Keratinocyte (primary cell): ENCODE measurements at regions not wholly inside any gene's neighbourhood (a gene's known extent, or its start where the extent isn't known, plus 50 kb on each side); places are given as distances from the start of the nearest gene placed in this dataset.

ENCODE experiments used
- DNase-seq: peaks from one replicate; pipeline ENCODE4 v3.0.0-alpha.2; 2011; ENCODE audit warnings: low read depth, missing footprints, low spot score
- FAIRE-seq: peaks from 2 replicates; lab custom pipeline; 2011; peaks lifted over from hg19 to GRCh38; lab: Jason Lieb, UNC
- H2AFZ ChIP-seq: 2 replicates; pipeline ENCODE4 v1.6.0; 2012; ENCODE audit warnings: low read length, control low read depth, inconsistent platforms; ENCODE audit not compliant: control insufficient read depth
- H3K27ac ChIP-seq: 2 replicates; pipeline ENCODE4 v1.5.1; 2011; ENCODE audit warnings: low read length; ENCODE audit not compliant: control insufficient read depth, insufficient read depth
- H3K27me3 ChIP-seq: 3 replicates; pipeline ENCODE4 v1.6.0; 2011; ENCODE audit warnings: low read length; ENCODE audit not compliant: control insufficient read depth, insufficient read depth; ENCODE audit errors: extremely low read depth
- H3K36me3 ChIP-seq, 2 experiments: 2 replicates in 1 of 2; 3 replicates in 1 of 2; pipeline ENCODE4 v1.5.1; 2011; ENCODE audit warnings: low read length in 2 of 2, mild to moderate bottlenecking in 1 of 2; ENCODE audit not compliant: control insufficient read depth in 2 of 2, insufficient read depth in 2 of 2; ENCODE audit errors: extremely low read depth in 1 of 2
- H3K4me1 ChIP-seq: 3 replicates; pipeline ENCODE4 v1.5.1; 2011; ENCODE audit warnings: low read length; ENCODE audit not compliant: control insufficient read depth, insufficient read depth; ENCODE audit errors: extremely low read depth
- H3K4me2 ChIP-seq: 3 replicates; pipeline ENCODE4 v1.6.0; 2011; ENCODE audit warnings: low read depth, low read length; ENCODE audit not compliant: control insufficient read depth, insufficient read depth; ENCODE audit errors: extremely low read depth
- H3K4me3 ChIP-seq, 3 experiments: fragments of 200-600 bp in 1 of 3; sonication (generic) in 1 of 3; 2 replicates in 2 of 3; 3 replicates in 1 of 3; pipeline ENCODE4 v1.5.1; 2011 to 2016; ENCODE audit warnings: low read length in 3 of 3, mild to moderate bottlenecking in 3 of 3, control low read depth in 2 of 3, inconsistent platforms in 1 of 3, low read depth in 1 of 3, mixed read lengths in 1 of 3, mixed run types in 1 of 3, moderate library complexity in 1 of 3; ENCODE audit not compliant: control insufficient read depth in 2 of 3, insufficient read depth in 2 of 3; ENCODE audit errors: extremely low read depth in 1 of 3
- H3K79me2 ChIP-seq: 2 replicates; pipeline ENCODE4 v1.6.0; 2012; ENCODE audit warnings: low read length; ENCODE audit not compliant: control insufficient read depth, insufficient read depth
- H3K9ac ChIP-seq: 3 replicates; pipeline ENCODE4 v1.6.0; 2011; ENCODE audit warnings: low read length; ENCODE audit not compliant: control insufficient read depth, insufficient read depth; ENCODE audit errors: extremely low read depth
- H3K9me1 ChIP-seq: 3 replicates; pipeline ENCODE4 v1.6.0; 2011; ENCODE audit warnings: low read length; ENCODE audit not compliant: control insufficient read depth, insufficient read depth; ENCODE audit errors: extremely low read depth
- H3K9me3 ChIP-seq: 2 replicates; pipeline ENCODE4 v1.5.1; 2012; ENCODE audit warnings: low read depth, low read length; ENCODE audit not compliant: control insufficient read depth
- H4K20me1 ChIP-seq: 3 replicates; pipeline ENCODE4 v1.6.0; 2011; ENCODE audit warnings: low read length; ENCODE audit not compliant: control insufficient read depth, insufficient read depth; ENCODE audit errors: extremely low read depth
- EZH2 ChIP-seq: IDR thresholded peaks from one replicate; pipeline ENCODE4 v1.6.1; 2012; ENCODE audit warnings: inconsistent platforms, mild to moderate bottlenecking, low read length, moderate library complexity
- dilution Hi-C: fragments of 300-500 bp; cut with MboI; formaldehyde crosslinking; loops from one replicate; pipeline ENCODE4 v1.7.0; 2020; ENCODE audit warnings: low sequenced_read_pairs; ENCODE audit not compliant: extremely low pct_ligation_motif_present
- TF ChIP-seq, protein P1 (sequence below), 3 experiments: IDR thresholded peaks in 1 of 3; conservative IDR thresholded peaks in 1 of 3; optimal IDR thresholded peaks in 1 of 3; 2 replicates in 2 of 3; 3 replicates in 1 of 3; pipeline versions ENCODE3 to v1.5.1; 2011; ENCODE audit warnings: low read length in 3 of 3, mild to moderate bottlenecking in 3 of 3, moderate library complexity in 2 of 3, control low read depth in 1 of 3, inconsistent platforms in 1 of 3; ENCODE audit not compliant: insufficient read depth in 2 of 3; ENCODE audit errors: extremely low read depth in 1 of 3

DNA sequence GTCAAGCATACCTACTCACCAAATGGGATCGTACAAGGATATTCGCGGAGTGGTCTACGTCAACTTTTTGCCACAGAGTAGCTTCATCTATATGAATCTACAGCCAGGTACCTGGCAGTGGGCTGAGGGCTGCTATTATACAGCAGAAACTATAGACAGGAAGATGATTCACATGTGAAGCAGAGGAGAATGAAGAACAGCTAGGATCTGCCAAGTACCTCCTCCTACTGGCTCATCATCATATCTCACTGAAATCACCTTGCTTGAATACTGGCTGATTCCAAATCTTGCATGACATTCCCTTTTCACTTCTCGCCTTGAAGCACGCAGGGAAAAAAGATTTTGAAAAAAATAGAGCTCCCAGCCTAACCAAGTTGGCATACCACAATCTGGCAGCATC is 488.7 kb upstream of the NRSN1 start:
- H4K20me1 ChIP-seq, result no peaks in the 10 kb centered on the region
- no peaks in the 10 kb centered on the region for H3K4me1 ChIP-seq
- TF ChIP-seq, protein P1, sequence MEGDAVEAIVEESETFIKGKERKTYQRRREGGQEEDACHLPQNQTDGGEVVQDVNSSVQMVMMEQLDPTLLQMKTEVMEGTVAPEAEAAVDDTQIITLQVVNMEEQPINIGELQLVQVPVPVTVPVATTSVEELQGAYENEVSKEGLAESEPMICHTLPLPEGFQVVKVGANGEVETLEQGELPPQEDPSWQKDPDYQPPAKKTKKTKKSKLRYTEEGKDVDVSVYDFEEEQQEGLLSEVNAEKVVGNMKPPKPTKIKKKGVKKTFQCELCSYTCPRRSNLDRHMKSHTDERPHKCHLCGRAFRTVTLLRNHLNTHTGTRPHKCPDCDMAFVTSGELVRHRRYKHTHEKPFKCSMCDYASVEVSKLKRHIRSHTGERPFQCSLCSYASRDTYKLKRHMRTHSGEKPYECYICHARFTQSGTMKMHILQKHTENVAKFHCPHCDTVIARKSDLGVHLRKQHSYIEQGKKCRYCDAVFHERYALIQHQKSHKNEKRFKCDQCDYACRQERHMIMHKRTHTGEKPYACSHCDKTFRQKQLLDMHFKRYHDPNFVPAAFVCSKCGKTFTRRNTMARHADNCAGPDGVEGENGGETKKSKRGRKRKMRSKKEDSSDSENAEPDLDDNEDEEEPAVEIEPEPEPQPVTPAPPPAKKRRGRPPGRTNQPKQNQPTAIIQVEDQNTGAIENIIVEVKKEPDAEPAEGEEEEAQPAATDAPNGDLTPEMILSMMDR (optimal IDR thresholded peaks at IDR 0.05 in 1 of 3, IDR thresholded peaks at IDR 0.05 in 1 of 3, conservative IDR thresholded peaks at IDR 0.05 in 1 of 3; ENCODE audit: extremely low read depth in 1 of 3, insufficient read depth in 2 of 3, low read length in 3 of 3), result peak in 2 of 3 experiments; percentile 15 to 29
- no peak for TF ChIP-seq EZH2
- no peaks in the 10 kb centered on the region for H3K9me3 ChIP-seq
- no peaks in the 10 kb centered on the region for H3K79me2 ChIP-seq
- no peak overlapping the region for H3K27ac ChIP-seq
- no peaks in the 10 kb centered on the region for H3K36me3 ChIP-seq
- dilution Hi-C loops, result no loop called here
- FAIRE-seq, result peak; percentile 85
- no peaks in the 10 kb centered on the region for H3K27me3 ChIP-seq
- no peak overlapping the region for H3K4me3 ChIP-seq
- no peak overlapping the region for H3K4me2 ChIP-seq
- H3K9ac ChIP-seq, result no peak overlapping the region
- no peak for DNase-seq
- H3K9me1 ChIP-seq, result no peaks in the 10 kb centered on the region
- H2AFZ ChIP-seq, result no peak overlapping the region

DNA sequence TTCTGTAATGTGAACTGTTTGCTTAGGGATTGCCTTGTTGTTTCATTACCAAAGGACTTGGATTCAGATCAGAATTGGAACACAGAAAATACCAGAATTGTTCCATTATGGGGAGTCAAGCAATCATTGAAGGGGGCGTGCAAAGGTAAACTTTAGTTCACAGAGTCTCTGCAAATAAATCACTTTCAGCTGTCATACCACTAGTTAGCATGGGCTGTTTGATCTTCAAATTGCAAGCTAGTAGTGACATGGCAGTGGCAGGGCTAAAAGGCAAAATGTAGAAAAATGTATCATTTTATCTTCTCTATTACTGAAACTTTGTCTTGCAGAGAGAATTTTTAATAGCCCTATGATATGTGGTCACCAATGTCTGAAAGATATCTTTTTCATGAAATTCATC is 483.2 kb upstream of the NRSN1 start:
- H3K36me3 ChIP-seq, result no peaks in the 10 kb centered on the region
- no peak overlapping the region for H3K4me2 ChIP-seq
- H3K27me3 ChIP-seq, result no peaks in the 10 kb centered on the region
- H4K20me1 ChIP-seq, result no peaks in the 10 kb centered on the region
- no peaks in the 10 kb centered on the region for H3K79me2 ChIP-seq
- FAIRE-seq, result no peak
- TF ChIP-seq, protein P1 (optimal IDR thresholded peaks at IDR 0.05 in 1 of 3, IDR thresholded peaks at IDR 0.05 in 1 of 3, conservative IDR thresholded peaks at IDR 0.05 in 1 of 3; ENCODE audit: extremely low read depth in 1 of 3, insufficient read depth in 2 of 3, low read length in 3 of 3), result no peak
- TF ChIP-seq EZH2, result no peak
- H3K4me3 ChIP-seq, result no peak overlapping the region
- H3K9ac ChIP-seq, result no peak overlapping the region
- dilution Hi-C loops, result no loop called here
- DNase-seq, result no peak
- no peaks in the 10 kb centered on the region for H3K4me1 ChIP-seq
- H3K9me1 ChIP-seq, result no peaks in the 10 kb centered on the region
- H3K27ac ChIP-seq, result no peak overlapping the region
- no peaks in the 10 kb centered on the region for H3K9me3 ChIP-seq
- H2AFZ ChIP-seq, result no peak overlapping the region
